Sciatic nerve (tissue), 2 donors: ENCODE measurements at regions not wholly inside any gene's neighbourhood (a gene's known extent, or its start where the extent isn't known, plus 50 kb on each side); places are given as distances from the start of the nearest gene placed in this dataset.
"Not testable (repeated sequence)": the region's sequence is repeated elsewhere in the genome, so short reads cannot be mapped to it uniquely, and the experiment has no call there.

Experiments
- ATAC-seq: fragments of 200-7000 bp; cut with Tn5 transposase; one replicate; pipeline ENCODE4 v1.9.1; 2020; ENCODE audit warnings: mild to moderate bottlenecking, moderate library complexity
- DNase-seq: peaks from one replicate; pipeline ENCODE4 v3.0.0-alpha.2; 2020; ENCODE audit warnings: low spot score
- intact Hi-C: fragments of 100-400 bp; cut with DNase I; formaldehyde crosslinking; loops from one replicate; pipeline ENCODE4 v1.14.2; 2022
- donor health status: DM: no; HTN: no; CAD: no.
- donor health status: DM: no; HTN: no; CAD: no.

- ATAC-seq, intact Hi-C loops, DNase-seq: not testable (repeated sequence)
These were observed 194.6 kb upstream of the SHH start for GRCh38 chr7:156006876-156007275.

- intact Hi-C loops = no loop called here
- DNase-seq = no peak
- ATAC-seq = no peak
These were observed 193.8 kb upstream of the SHH start for GRCh38 chr7:156006024-156006423.

- DNase-seq (no peak), ATAC-seq (no peak)
- intact Hi-C loops = no loop called here
These were observed 193.0 kb upstream of the SHH start for GRCh38 chr7:156005202-156005691.

GRCh38 chr7:156004265-156005201, 192.3 kb upstream of the SHH start:
- intact Hi-C loops = no loop called here
- ATAC-seq = no peak
- DNase-seq = no peak

- ATAC-seq = no peak
- intact Hi-C loops = no loop called here
- DNase-seq = no peak
These were observed 191.2 kb upstream of the SHH start for GRCh38 chr7:156003220-156004162.

- ATAC-seq (no peak), DNase-seq (no peak)
- intact Hi-C loops = no loop called here
These were observed 190.3 kb upstream of the SHH start for GRCh38 chr7:156002362-156003066.

- no peak for DNase-seq
- no peak for ATAC-seq
- intact Hi-C loops = no loop called here
These were observed 189.4 kb upstream of the SHH start for GRCh38 chr7:156001496-156002260.

- ATAC-seq (no peak), DNase-seq (no peak)
- intact Hi-C loops = no loop called here
These were observed 188.5 kb upstream of the SHH start for GRCh38 chr7:156000601-156001396.

GRCh38 chr7:155999631-156000489, 187.6 kb upstream of the SHH start:
- DNase-seq (no peak), ATAC-seq (no peak)
- intact Hi-C loops = no loop called here

- DNase-seq (no peak), ATAC-seq (no peak)
- intact Hi-C loops = no loop called here
These were observed 186.7 kb upstream of the SHH start for GRCh38 chr7:155998766-155999630.

GRCh38 chr7:155998328-155998691, 186.0 kb upstream of the SHH start:
- no peak for DNase-seq
- no peak for ATAC-seq
- intact Hi-C loops = no loop called here

- intact Hi-C loops = no loop called here
- no peak for DNase-seq
- no peak for ATAC-seq
These were observed 185.4 kb upstream of the SHH start for GRCh38 chr7:155997431-155998327.

- ATAC-seq = no peak
- DNase-seq = no peak
- intact Hi-C loops = no loop called here
These were observed 184.5 kb upstream of the SHH start for GRCh38 chr7:155996718-155997280.

GRCh38 chr7:155995183-155995612, 182.9 kb upstream of the SHH start:
- ATAC-seq (no peak), DNase-seq (no peak)
- intact Hi-C loops = no loop called here
